ENCODE measurements at regions not wholly inside any gene's neighbourhood (a gene's known extent, or its start where the extent isn't known, plus 50 kb on each side); places are given as distances from the start of the nearest gene placed in this dataset.

DNA sequence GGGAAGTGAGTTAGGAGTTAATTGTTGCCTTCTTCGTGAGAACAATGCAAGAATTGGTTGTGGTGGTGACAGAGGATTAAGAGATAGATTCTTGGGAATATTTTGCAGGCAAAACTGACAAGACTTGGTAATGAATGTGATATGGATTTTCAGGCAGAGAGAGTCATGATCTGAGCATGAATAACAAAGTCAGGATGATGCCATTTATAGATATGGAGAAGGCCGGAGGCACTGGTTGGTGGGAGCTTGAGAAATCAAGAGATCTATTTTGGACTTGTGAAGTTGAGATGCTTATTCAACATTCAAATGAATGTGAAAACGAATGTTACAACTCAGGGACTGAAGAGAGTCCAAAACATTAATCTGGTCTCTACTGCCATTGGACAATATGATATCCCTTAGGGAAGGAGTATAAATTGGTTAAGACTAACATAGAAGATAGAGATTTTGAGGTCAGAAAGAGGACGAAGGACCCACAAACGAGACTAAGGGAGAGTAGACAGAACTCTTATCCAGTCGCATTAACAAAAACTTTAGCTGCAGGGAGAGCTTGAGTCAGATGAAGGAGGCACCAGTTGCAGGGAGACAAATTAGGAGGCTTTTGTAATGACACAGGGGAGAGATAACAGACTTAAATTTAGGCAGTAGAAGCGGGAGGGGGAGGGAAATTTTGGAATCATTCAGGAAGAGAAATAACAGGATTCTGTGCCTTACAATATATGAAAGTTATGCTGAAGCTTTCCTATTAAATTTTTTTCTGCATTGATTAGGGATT is 1090.6 kb downstream of the GALC start:
- Histone ChIP-seq H3K27me3 (ENCODE audit: control insufficient read depth, insufficient read depth, low read length, poor library complexity, severe bottlenecking) (no peaks in the 10 kb centered on the region), H3K4me3 (ENCODE audit: low read length) (no peak overlapping the region), H3K9ac (ENCODE audit: extremely low read depth, low read length, poor library complexity, severe bottlenecking) (no peak overlapping the region), H3K36me3 (ENCODE audit: control insufficient read depth, insufficient read depth, low read length) (no peaks in the 10 kb centered on the region), H3K27ac (ENCODE audit: low read depth, low read length) (no peak overlapping the region), H3K4me1 (ENCODE audit: control insufficient read depth, insufficient read depth, low read length) (peaks cover 3% of the 10 kb centered on the region), H3K9me3 (ENCODE audit: control insufficient read depth, low read length) (no peaks in the 10 kb centered on the region)
- TF ChIP-seq, protein P1, sequence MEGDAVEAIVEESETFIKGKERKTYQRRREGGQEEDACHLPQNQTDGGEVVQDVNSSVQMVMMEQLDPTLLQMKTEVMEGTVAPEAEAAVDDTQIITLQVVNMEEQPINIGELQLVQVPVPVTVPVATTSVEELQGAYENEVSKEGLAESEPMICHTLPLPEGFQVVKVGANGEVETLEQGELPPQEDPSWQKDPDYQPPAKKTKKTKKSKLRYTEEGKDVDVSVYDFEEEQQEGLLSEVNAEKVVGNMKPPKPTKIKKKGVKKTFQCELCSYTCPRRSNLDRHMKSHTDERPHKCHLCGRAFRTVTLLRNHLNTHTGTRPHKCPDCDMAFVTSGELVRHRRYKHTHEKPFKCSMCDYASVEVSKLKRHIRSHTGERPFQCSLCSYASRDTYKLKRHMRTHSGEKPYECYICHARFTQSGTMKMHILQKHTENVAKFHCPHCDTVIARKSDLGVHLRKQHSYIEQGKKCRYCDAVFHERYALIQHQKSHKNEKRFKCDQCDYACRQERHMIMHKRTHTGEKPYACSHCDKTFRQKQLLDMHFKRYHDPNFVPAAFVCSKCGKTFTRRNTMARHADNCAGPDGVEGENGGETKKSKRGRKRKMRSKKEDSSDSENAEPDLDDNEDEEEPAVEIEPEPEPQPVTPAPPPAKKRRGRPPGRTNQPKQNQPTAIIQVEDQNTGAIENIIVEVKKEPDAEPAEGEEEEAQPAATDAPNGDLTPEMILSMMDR (conservative IDR thresholded peaks at IDR 0.05): no peak
- 93% methylated on average over 6 to 7 of the region's 7 CpGs for WGBS, 2 experiments (ENCODE audit: insufficient coverage in 1 of 2, insufficient read length in 1 of 2)
- H3K4me1 Mint-ChIP-seq: no peaks in the 10 kb centered on the region
- H3K36me3 Mint-ChIP-seq (ENCODE audit: low read depth): no peaks in the 10 kb centered on the region
- H3K27ac Mint-ChIP-seq: no peak overlapping the region
- no peak overlapping the region for H3K4me3 Mint-ChIP-seq
- no peaks in the 10 kb centered on the region for H3K27me3 Mint-ChIP-seq (ENCODE audit: insufficient read depth)
- no peak for DNase-seq
- peaks cover 8% of the 10 kb centered on the region for H3K9me3 Mint-ChIP-seq

DNA sequence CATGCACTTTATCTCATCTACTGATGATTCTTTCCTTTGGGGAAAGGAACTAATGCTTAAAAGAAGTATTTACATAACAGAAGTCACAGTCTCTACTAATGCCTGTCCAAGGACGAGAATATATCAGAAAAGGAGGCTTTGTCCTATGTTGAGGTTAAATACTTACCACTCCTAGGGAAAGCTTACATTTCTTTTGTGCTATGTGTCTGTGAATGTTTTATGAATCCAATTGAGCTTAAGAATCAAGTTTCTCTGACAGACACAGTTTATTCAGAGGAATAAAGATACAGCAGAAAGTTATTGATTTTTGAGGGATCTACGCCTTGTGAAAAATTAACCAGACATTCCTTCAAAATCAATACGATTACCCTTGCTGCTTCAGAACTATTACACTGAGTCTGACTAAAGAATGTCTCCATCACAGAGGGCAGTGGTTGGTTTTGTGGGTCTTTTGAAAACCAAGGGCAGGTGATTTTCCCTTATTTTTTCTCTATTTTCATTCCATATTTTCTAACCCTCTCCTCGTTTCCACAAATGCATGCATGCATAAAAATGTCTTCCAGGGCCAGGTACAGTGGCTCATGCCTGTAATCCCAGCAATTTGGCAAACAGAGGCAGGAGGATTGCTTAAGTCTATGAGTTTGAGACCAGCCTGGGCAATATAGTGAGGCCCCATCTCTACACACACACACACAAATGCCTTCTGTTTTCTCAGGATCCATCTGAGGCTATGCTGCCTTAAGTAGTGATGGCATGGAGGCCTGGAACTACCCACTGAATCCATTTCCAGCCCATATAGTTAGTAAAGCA is 1095.1 kb downstream of the GALC start:
- 88 to 100% methylated on average over 1 to 4 of the region's 4 CpGs for WGBS, 2 experiments (ENCODE audit: insufficient coverage in 1 of 2, insufficient read length in 1 of 2)
- no peak overlapping the region for H3K4me3 Mint-ChIP-seq
- TF ChIP-seq, protein P1 (conservative IDR thresholded peaks at IDR 0.05): no peak
- no peaks in the 10 kb centered on the region for H3K27me3 Mint-ChIP-seq (ENCODE audit: insufficient read depth)
- H3K4me1 Mint-ChIP-seq: peaks cover 2% of the 10 kb centered on the region
- Histone ChIP-seq H3K27ac (ENCODE audit: low read depth, low read length) (no peak overlapping the region), H3K4me1 (ENCODE audit: control insufficient read depth, insufficient read depth, low read length) (peaks cover 5% of the 10 kb centered on the region), H3K27me3 (ENCODE audit: control insufficient read depth, insufficient read depth, low read length, poor library complexity, severe bottlenecking) (no peaks in the 10 kb centered on the region), H3K9ac (ENCODE audit: extremely low read depth, low read length, poor library complexity, severe bottlenecking) (no peak overlapping the region), H3K4me3 (ENCODE audit: low read length) (no peak overlapping the region), H3K36me3 (ENCODE audit: control insufficient read depth, insufficient read depth, low read length) (no peaks in the 10 kb centered on the region), H3K9me3 (ENCODE audit: control insufficient read depth, low read length) (no peaks in the 10 kb centered on the region)
- H3K27ac Mint-ChIP-seq: no peak overlapping the region
- DNase-seq: no peak
- no peaks in the 10 kb centered on the region for H3K9me3 Mint-ChIP-seq
- H3K36me3 Mint-ChIP-seq (ENCODE audit: low read depth): no peaks in the 10 kb centered on the region

DNA sequence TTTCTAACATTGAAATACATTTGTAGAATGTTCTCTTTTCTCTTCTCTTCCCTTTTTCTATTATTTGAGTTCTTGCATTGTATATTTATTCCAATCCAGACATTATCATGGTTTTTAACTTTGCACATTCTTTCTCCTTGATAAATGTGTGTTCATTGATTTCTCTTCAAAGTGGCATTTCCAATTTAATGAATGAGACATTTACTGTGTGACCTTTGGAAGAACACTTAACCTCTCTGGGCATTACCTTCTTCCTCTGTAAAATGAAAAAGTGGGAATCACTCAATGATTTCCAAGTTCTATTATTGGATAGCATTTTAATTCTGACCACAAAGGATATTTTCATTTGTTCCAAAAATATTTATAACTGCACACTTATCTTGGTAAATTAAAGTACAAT is 1095.8 kb downstream of the GALC start:
- no peaks in the 10 kb centered on the region for H3K9me3 Mint-ChIP-seq
- H3K36me3 Mint-ChIP-seq (ENCODE audit: low read depth): no peaks in the 10 kb centered on the region
- H3K27ac Mint-ChIP-seq: no peak overlapping the region
- Histone ChIP-seq H3K9me3 (ENCODE audit: control insufficient read depth, low read length) (no peaks in the 10 kb centered on the region), H3K4me1 (ENCODE audit: control insufficient read depth, insufficient read depth, low read length) (peaks cover 8% of the 10 kb centered on the region), H3K27ac (ENCODE audit: low read depth, low read length) (no peak overlapping the region), H3K4me3 (ENCODE audit: low read length) (no peak overlapping the region), H3K36me3 (ENCODE audit: control insufficient read depth, insufficient read depth, low read length) (no peaks in the 10 kb centered on the region), H3K27me3 (ENCODE audit: control insufficient read depth, insufficient read depth, low read length, poor library complexity, severe bottlenecking) (no peaks in the 10 kb centered on the region), H3K9ac (ENCODE audit: extremely low read depth, low read length, poor library complexity, severe bottlenecking) (no peak overlapping the region)
- no peaks in the 10 kb centered on the region for H3K27me3 Mint-ChIP-seq (ENCODE audit: insufficient read depth)
- no peak overlapping the region for H3K4me3 Mint-ChIP-seq
- TF ChIP-seq, protein P1 (conservative IDR thresholded peaks at IDR 0.05): no peak
- H3K4me1 Mint-ChIP-seq: peaks cover 9% of the 10 kb centered on the region
- DNase-seq: no peak

All from endodermal cell (in vitro differentiated cells).